AG08395 (cell line): ENCODE measurements at regions not wholly inside any gene's neighbourhood (a gene's known extent, or its start where the extent isn't known, plus 50 kb on each side); places are given as distances from the start of the nearest gene placed in this dataset.
A peak's percentile ranks its signal among the peaks of the same experiment; 100 is the strongest.

Experiments
- DNase-seq: peaks from one replicate; pipeline ENCODE4 v3.0.0; 2012; ENCODE audit warnings: mixed read lengths, low spot score

- DNase-seq, result no peak
These were observed 65.7 kb downstream of the UNC5CL start for GRCh38 chr6:40973304-40973703.

DNA sequence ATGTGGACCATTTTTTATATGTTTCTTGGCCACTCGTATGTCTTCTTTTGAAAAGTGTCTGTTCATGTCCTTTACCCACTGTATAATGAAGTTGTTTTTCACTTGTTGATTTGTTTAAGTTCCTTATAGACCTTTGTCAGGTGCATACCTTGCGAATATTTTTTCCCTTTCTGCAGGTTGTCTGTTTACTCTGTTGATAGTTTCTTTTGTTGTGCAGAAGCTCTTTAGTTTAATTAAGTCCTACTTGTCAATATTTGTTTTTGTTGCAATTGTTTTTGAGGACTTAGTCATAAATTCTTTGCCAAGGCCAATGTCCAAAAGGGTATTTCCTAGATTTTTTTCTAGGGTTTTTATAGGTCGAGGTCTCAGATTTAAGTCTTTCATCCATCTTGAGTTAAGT, 66.2 kb downstream of the UNC5CL start:
- DNase-seq, result no peak

- no peak for DNase-seq
These were observed 66.8 kb downstream of the UNC5CL start for GRCh38 chr6:40972190-40972589.

GRCh38 chr6:40968620-40969164, 70.3 kb downstream of the UNC5CL start:
- DNase-seq, result no peak

- no peak for DNase-seq
These were observed 72.2 kb downstream of the UNC5CL start for GRCh38 chr6:40966860-40967259.

DNA sequence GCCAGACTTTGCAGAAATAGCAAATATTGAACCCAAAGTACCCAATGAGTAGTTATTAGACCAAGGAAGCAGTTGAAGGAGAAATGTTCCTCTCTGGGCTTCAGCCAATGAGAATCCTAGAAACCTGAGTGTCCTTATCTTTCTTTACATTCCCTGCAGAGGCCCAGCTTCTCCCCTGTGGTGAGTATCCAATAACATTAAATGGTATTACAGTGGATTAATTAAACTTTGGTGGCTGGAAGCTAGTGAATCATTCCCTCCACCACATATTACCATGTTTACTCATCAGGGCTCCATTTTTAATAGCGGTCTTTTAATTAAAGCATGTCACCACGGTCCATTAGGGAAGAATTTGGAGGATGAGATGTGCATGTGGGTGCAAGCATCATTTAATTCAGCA, 74.0 kb downstream of the UNC5CL start:
- DNase-seq, result no peak

DNA sequence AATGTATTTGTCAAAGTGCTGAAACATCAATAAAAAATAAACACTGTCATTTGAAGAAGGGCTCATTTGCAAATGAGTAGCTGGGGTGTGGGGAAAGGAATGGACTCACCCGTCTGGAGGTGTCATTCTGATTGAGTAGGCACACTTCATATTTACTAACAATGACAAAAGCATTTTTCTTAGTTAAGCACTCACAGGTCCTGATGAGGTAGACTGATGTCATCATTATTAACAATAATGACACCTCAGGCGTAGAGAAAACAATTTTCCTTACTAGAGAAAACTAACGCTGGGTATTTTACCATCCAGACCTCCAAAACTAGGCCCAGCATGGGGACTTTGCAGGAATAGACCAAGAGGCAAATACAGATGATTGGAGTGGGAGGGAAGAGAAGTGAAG, 76.0 kb downstream of the UNC5CL start:
- DNase-seq, result no peak

- DNase-seq, result peak; percentile 94
These were observed 76.8 kb downstream of the UNC5CL start for GRCh38 chr6:40962241-40962640.

- no peak for DNase-seq
These were observed 77.2 kb downstream of the UNC5CL start for GRCh38 chr6:40961831-40962230.

GRCh38 chr6:40960742-40961430, 78.1 kb downstream of the UNC5CL start:
- no peak for DNase-seq

DNA sequence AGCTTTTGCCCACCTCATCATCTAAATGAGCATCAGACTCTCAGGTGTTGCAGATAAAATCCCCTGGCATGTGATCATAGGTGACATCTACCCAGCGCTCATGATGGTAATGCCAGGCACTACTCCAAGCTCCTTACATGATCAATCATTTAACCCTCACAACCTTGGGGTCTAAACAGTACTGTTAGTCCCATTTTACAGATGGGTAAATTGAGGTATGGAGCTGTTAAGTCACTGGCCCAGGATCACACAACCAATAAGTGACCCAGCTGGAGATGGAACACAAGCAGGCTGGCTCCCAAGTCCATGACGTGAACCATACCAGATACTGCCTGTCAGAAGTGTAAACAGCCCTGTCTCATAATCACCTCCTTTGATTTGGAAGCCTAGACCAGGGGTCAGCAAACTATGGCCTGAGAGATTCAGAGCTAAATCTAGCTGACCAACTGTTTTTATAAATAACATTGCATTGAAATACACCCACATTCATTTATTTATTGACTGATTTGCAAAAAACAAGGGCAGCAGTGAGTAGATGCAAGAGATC, 79.2 kb downstream of the UNC5CL start:
- DNase-seq, result no peak

GRCh38 chr6:40958738-40959137, 80.3 kb downstream of the UNC5CL start:
- no peak for DNase-seq

DNA sequence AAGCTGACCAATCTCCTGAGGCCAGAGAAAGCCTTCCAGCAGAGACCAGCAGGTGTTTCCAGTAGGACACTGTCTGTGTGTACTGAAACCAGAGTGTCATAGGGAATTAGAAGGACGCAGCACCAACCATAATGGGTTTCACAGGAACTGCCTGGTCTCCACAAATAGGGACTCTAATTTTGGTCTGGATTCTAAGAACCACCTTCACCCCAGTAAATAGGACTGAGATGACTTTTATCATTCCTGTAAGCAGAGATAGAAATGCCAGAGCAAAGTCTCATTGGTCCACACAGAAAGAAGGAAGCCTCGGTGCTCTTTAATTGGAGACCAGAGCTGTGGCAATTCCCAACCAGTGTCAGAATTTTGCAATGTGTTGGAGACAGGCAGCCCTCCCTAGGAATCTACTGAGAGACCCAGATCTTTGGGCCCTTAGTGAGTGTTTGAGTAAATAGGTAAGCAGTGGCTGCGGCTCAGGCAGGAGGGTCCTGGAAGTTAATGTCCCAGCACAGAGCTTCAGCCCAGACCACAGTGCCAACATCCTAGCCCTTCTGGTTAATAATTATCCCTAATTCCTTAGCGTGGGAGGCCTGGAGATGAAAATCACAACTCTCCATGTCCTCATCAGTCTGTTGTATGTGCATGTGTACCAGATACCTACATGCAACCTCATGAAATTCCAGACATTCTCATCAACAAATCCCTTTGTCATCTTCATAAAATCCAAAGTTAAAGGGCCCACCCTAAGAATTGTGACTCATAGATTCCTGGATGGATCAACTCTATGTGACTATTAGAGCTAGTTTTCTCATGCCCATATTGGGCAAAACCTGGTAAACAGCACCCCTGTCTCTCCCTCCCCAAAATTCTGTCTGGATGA, 81.2 kb downstream of the UNC5CL start:
- peak; percentile 88 for DNase-seq

DNA sequence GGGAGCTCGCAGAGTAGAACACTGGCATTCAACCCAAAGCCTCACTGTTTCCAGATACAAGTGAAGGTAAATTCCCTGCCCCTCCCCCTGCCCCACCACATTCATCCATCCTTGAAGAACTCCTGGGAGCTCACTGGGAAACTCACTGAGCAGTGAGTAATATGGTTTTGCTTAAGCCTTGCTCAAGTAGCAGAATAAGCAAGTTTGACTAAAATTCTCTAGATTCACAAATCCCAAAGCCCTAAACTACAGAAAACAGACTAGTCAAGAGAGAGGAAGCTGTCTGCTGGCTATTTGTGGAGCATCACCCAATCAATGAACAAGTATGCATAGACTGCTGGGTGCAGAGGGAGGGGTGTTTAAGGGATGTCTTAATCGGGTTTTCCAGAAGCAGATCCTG, 82.1 kb downstream of the UNC5CL start:
- peak; percentile 39 for DNase-seq

DNA sequence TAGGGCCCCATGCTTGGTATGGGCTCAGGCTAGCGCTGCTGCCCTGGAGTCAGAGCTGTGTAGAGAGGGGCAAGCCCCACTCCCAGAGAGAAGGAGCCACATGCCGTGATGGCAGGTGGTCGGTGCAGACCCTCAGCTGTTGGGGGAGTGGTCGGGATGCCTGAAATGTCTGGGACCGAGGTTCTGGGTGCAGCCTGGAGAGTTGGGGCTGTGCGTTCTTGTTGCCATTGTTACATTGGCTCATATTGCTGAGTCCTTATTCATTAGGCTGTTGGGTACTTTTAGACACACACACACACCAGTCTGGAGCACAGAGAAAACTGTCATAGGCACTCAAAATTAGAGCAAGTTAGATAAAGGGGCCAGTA, 83.9 kb downstream of the UNC5CL start:
- DNase-seq, result no peak

- no peak for DNase-seq
These were observed 84.4 kb downstream of the UNC5CL start for GRCh38 chr6:40954446-40955177.

- DNase-seq, result peak; percentile 31
These were observed 85.5 kb downstream of the UNC5CL start for GRCh38 chr6:40953486-40953885.

- peak; percentile 59 for DNase-seq
These were observed 87.9 kb downstream of the UNC5CL start for GRCh38 chr6:40950986-40951698.

DNA sequence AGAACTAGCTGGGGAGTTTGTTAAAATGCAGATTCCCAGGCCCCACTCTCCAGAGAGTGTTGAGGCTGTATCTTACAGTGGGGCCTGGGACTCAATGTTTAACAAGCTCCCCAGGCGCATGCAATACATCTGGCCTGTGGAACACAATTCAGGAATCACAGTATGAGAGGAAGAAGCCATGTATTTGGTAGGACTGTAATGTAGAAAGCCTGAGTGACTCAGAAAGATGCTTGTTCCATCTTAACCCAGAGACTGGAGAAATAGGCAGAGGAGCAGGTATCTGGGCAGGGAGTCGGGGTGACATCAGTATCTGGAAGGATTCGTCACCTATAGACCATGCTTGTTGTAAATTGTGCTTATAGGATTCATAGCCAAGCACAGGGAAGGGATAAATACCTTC, 90.5 kb downstream of the UNC5CL start:
- DNase-seq, result peak; percentile 27

GRCh38 chr6:40947876-40948526, 91.0 kb downstream of the UNC5CL start:
- DNase-seq, result peak; percentile 68

GRCh38 chr6:40946738-40947301, 92.2 kb downstream of the UNC5CL start:
- no peak for DNase-seq
